ENCODE measurements at regions not wholly inside any gene's neighbourhood (a gene's known extent, or its start where the extent isn't known, plus 50 kb on each side); places are given as distances from the start of the nearest gene placed in this dataset.

DNA sequence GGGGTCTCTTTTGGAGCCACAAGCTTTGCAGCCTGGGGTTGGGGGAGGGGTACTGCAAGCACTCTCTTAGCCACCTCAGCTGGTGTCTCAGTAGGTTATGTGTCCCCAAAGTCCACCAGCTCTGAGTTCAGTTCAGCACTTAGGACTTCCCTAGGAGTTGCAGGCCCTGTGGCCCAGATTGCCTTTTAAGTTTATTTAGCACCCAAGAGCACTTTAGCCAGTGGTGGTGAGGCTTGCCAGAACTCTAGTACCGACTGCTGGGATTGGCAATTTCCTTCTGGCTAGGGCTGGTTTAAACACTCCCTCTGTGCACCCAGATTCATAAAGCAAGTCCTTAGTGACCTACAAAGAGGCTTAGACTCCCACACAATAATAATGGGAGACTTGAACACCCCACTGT lies 489.9 kb upstream of the RPS6KA3 start (continued):
- TF ChIP-seq, protein P1, sequence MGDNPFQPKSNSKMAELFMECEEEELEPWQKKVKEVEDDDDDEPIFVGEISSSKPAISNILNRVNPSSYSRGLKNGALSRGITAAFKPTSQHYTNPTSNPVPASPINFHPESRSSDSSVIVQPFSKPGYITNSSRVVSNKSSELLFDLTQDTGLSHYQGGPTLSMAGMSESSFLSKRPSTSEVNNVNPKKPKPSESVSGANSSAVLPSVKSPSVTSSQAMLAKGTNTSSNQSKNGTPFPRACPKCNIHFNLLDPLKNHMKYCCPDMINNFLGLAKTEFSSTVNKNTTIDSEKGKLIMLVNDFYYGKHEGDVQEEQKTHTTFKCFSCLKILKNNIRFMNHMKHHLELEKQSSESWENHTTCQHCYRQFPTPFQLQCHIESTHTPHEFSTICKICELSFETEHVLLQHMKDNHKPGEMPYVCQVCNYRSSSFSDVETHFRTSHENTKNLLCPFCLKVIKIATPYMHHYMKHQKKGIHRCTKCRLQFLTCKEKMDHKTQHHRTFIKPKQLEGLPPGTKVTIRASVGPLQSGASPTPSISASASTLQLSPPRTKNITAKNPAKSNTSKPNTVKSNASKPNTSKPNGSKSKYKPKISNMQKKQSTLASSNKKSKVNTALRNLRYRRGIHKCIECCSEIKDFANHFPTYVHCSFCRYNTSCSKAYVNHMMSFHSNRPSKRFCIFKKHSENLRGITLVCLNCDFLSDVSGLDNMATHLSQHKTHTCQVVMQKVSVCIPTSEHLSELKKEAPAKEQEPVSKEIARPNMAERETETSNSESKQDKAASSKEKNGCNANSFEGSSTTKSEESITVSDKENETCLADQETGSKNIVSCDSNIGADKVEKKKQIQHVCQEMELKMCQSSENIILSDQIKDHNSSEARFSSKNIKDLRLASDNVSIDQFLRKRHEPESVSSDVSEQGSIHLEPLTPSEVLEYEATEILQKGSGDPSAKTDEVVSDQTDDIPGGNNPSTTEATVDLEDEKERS (tag by site-specific recombination; IDR thresholded peaks at IDR 0.05) = no peak
- TF ChIP-seq, protein P2, sequence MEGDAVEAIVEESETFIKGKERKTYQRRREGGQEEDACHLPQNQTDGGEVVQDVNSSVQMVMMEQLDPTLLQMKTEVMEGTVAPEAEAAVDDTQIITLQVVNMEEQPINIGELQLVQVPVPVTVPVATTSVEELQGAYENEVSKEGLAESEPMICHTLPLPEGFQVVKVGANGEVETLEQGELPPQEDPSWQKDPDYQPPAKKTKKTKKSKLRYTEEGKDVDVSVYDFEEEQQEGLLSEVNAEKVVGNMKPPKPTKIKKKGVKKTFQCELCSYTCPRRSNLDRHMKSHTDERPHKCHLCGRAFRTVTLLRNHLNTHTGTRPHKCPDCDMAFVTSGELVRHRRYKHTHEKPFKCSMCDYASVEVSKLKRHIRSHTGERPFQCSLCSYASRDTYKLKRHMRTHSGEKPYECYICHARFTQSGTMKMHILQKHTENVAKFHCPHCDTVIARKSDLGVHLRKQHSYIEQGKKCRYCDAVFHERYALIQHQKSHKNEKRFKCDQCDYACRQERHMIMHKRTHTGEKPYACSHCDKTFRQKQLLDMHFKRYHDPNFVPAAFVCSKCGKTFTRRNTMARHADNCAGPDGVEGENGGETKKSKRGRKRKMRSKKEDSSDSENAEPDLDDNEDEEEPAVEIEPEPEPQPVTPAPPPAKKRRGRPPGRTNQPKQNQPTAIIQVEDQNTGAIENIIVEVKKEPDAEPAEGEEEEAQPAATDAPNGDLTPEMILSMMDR (tag by site-specific recombination; IDR thresholded peaks at IDR 0.05) = no peak
- TF ChIP-seq, protein P3, sequence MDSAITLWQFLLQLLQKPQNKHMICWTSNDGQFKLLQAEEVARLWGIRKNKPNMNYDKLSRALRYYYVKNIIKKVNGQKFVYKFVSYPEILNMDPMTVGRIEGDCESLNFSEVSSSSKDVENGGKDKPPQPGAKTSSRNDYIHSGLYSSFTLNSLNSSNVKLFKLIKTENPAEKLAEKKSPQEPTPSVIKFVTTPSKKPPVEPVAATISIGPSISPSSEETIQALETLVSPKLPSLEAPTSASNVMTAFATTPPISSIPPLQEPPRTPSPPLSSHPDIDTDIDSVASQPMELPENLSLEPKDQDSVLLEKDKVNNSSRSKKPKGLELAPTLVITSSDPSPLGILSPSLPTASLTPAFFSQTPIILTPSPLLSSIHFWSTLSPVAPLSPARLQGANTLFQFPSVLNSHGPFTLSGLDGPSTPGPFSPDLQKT (IDR thresholded peaks at IDR 0.05; ENCODE audit: borderline replicate concordance, low read depth, low read length) = no peak
- TF ChIP-seq, protein P4, sequence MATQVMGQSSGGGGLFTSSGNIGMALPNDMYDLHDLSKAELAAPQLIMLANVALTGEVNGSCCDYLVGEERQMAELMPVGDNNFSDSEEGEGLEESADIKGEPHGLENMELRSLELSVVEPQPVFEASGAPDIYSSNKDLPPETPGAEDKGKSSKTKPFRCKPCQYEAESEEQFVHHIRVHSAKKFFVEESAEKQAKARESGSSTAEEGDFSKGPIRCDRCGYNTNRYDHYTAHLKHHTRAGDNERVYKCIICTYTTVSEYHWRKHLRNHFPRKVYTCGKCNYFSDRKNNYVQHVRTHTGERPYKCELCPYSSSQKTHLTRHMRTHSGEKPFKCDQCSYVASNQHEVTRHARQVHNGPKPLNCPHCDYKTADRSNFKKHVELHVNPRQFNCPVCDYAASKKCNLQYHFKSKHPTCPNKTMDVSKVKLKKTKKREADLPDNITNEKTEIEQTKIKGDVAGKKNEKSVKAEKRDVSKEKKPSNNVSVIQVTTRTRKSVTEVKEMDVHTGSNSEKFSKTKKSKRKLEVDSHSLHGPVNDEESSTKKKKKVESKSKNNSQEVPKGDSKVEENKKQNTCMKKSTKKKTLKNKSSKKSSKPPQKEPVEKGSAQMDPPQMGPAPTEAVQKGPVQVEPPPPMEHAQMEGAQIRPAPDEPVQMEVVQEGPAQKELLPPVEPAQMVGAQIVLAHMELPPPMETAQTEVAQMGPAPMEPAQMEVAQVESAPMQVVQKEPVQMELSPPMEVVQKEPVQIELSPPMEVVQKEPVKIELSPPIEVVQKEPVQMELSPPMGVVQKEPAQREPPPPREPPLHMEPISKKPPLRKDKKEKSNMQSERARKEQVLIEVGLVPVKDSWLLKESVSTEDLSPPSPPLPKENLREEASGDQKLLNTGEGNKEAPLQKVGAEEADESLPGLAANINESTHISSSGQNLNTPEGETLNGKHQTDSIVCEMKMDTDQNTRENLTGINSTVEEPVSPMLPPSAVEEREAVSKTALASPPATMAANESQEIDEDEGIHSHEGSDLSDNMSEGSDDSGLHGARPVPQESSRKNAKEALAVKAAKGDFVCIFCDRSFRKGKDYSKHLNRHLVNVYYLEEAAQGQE (tag by site-specific recombination; IDR thresholded peaks at IDR 0.05) = no peak
- TF ChIP-seq ZNF707 (tag by site-specific recombination; IDR thresholded peaks at IDR 0.05) (no peak), ZNF138 (tag by site-specific recombination; IDR thresholded peaks at IDR 0.05; ENCODE audit: borderline replicate concordance) (no peak)

- POLR2A ChIA-PET = no interaction called here
- TF ChIP-seq ZNF211 (tag by site-specific recombination; IDR thresholded peaks at IDR 0.05; ENCODE audit: low read depth) (no peak), ZNF561 (tag by site-specific recombination; IDR thresholded peaks at IDR 0.05; ENCODE audit: borderline replicate concordance) (no peak), ZNF792 (tag by site-specific recombination; IDR thresholded peaks at IDR 0.05) (no peak), ZBTB7A (tag by site-specific recombination; IDR thresholded peaks at IDR 0.05; ENCODE audit: low read depth) (no peak), SETDB1 (IDR thresholded peaks at IDR 0.05; ENCODE audit: insufficient read length, low read length) (no peak)
- TF ChIP-seq, protein P5, sequence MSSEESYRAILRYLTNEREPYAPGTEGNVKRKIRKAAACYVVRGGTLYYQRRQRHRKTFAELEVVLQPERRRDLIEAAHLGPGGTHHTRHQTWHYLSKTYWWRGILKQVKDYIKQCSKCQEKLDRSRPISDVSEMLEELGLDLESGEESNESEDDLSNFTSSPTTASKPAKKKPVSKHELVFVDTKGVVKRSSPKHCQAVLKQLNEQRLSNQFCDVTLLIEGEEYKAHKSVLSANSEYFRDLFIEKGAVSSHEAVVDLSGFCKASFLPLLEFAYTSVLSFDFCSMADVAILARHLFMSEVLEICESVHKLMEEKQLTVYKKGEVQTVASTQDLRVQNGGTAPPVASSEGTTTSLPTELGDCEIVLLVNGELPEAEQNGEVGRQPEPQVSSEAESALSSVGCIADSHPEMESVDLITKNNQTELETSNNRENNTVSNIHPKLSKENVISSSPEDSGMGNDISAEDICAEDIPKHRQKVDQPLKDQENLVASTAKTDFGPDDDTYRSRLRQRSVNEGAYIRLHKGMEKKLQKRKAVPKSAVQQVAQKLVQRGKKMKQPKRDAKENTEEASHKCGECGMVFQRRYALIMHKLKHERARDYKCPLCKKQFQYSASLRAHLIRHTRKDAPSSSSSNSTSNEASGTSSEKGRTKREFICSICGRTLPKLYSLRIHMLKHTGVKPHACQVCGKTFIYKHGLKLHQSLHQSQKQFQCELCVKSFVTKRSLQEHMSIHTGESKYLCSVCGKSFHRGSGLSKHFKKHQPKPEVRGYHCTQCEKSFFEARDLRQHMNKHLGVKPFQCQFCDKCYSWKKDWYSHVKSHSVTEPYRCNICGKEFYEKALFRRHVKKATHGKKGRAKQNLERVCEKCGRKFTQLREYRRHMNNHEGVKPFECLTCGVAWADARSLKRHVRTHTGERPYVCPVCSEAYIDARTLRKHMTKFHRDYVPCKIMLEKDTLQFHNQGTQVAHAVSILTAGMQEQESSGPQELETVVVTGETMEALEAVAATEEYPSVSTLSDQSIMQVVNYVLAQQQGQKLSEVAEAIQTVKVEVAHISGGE (tag by site-specific recombination; conservative IDR thresholded peaks at IDR 0.05; ENCODE audit: low read depth) = no peak
- TF ChIP-seq, protein P6, sequence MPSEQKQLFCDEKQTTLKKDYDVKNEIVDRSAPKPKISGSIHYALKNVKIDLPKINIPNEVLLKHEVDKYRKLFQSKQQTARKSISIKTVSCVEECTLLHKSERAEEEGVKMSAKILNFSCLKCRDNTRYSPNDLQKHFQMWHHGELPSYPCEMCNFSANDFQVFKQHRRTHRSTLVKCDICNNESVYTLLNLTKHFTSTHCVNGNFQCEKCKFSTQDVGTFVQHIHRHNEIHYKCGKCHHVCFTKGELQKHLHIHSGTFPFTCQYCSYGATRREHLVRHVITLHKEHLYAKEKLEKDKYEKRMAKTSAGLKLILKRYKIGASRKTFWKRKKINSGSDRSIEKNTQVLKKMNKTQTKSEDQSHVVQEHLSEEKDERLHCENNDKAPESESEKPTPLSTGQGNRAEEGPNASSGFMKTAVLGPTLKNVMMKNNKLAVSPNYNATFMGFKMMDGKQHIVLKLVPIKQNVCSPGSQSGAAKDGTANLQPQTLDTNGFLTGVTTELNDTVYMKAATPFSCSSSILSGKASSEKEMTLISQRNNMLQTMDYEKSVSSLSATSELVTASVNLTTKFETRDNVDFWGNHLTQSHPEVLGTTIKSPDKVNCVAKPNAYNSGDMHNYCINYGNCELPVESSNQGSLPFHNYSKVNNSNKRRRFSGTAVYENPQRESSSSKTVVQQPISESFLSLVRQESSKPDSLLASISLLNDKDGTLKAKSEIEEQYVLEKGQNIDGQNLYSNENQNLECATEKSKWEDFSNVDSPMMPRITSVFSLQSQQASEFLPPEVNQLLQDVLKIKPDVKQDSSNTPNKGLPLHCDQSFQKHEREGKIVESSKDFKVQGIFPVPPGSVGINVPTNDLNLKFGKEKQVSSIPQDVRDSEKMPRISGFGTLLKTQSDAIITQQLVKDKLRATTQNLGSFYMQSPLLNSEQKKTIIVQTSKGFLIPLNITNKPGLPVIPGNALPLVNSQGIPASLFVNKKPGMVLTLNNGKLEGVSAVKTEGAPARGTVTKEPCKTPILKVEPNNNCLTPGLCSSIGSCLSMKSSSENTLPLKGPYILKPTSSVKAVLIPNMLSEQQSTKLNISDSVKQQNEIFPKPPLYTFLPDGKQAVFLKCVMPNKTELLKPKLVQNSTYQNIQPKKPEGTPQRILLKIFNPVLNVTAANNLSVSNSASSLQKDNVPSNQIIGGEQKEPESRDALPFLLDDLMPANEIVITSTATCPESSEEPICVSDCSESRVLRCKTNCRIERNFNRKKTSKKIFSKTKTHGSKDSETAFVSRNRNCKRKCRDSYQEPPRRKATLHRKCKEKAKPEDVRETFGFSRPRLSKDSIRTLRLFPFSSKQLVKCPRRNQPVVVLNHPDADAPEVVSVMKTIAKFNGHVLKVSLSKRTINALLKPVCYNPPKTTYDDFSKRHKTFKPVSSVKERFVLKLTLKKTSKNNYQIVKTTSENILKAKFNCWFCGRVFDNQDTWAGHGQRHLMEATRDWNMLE (tag by site-specific recombination; conservative IDR thresholded peaks at IDR 0.05; ENCODE audit: low read depth) = no peak
- CTCF ChIA-PET = no interaction called here
- H3K27ac ChIP-seq (ENCODE audit: extremely low read depth, low read depth, low read length) = no peak overlapping the region
- H3K9me3 ChIP-seq (ENCODE audit: control insufficient read depth, insufficient read depth, low read depth, low read length) = no peaks in the 10 kb centered on the region
- no peaks in the 10 kb centered on the region for H3K4me1 ChIP-seq (ENCODE audit: control insufficient read depth, insufficient read depth, low read length)
- H3K4me3 ChIP-seq (ENCODE audit: low read depth, low read length) = no peak overlapping the region
- H3K36me3 ChIP-seq (ENCODE audit: control insufficient read depth in 2 of 2, insufficient read depth in 1 of 2, low read length in 2 of 2) = no peaks in the 10 kb centered on the region
Measured at GRCh38 chrX:20753076-20753475, 486.4 kb upstream of the RPS6KA3 start.
